Endothelial cell of umbilical vein (primary cell): ENCODE measurements at regions not wholly inside any gene's neighbourhood (a gene's known extent, or its start where the extent isn't known, plus 50 kb on each side); places are given as distances from the start of the nearest gene placed in this dataset.

Experiments used
- BruUV-seq: library from RNA; stranded (reverse); fragments of 400-500 nt; replicated peaks from 2 replicates; lab custom pipeline; 2021; lab: Mats Ljungman, UMichigan
- CTCF ChIA-PET: fragments of 300-600, 350-600 bp; sonication (Branson Sonifier 250); formaldehyde crosslinking; loops from one replicate; lab custom pipeline; 2021; ENCODE audit warnings: antibody characterized with exemption, inconsistent platforms; lab: Charles Lee
- POLR2A ChIA-PET: fragments of 300-600, 350-600 bp; sonication (Branson Sonifier 250); formaldehyde crosslinking; loops from one replicate; lab custom pipeline; 2021; ENCODE audit warnings: antibody characterized with exemption, inconsistent platforms; lab: Charles Lee
- DNase-seq: peaks from one replicate; pipeline ENCODE4 v3.0.0-alpha.2; 2011; ENCODE audit warnings: low read depth, low spot score
- FAIRE-seq: peaks from 2 replicates; lab custom pipeline; 2011; peaks lifted over from hg19 to GRCh38; lab: Jason Lieb, UNC
- H2AFZ ChIP-seq: 2 replicates; pipeline ENCODE4 v1.6.0; 2012; ENCODE audit warnings: low read depth, low read length, control low read depth, inconsistent platforms
- H3K27ac ChIP-seq: 2 replicates; pipeline ENCODE4 v1.5.1; 2011; ENCODE audit warnings: low read depth, mild to moderate bottlenecking, control low read depth, low read length, moderate library complexity; ENCODE audit not compliant: insufficient read depth
- H3K27me3 ChIP-seq, 2 experiments: 2 replicates each; pipeline versions ENCODE4 v1.6.0 to v1.6.1; 2011; ENCODE audit warnings: low read length in 2 of 2, mixed read lengths in 1 of 2; ENCODE audit not compliant: control insufficient read depth in 2 of 2, insufficient read depth in 2 of 2
- H3K36me3 ChIP-seq, 2 experiments: 2 replicates in 1 of 2; 3 replicates in 1 of 2; pipeline ENCODE4 v1.5.1; 2011; ENCODE audit warnings: low read length in 2 of 2, mild to moderate bottlenecking in 1 of 2, moderate library complexity in 1 of 2; ENCODE audit not compliant: control insufficient read depth in 2 of 2, insufficient read depth in 2 of 2; ENCODE audit errors: extremely low read depth in 1 of 2
- H3K4me1 ChIP-seq: 3 replicates; pipeline ENCODE4 v1.5.1; 2011; ENCODE audit warnings: mild to moderate bottlenecking, low read length; ENCODE audit not compliant: control insufficient read depth, insufficient read depth; ENCODE audit errors: extremely low read depth
- H3K4me2 ChIP-seq: 2 replicates; pipeline ENCODE4 v1.6.1; 2011; ENCODE audit warnings: low read length, control low read depth, mixed read lengths; ENCODE audit not compliant: insufficient read depth
- H3K4me3 ChIP-seq, 3 experiments: fragments of 200-600 bp in 1 of 3; sonication (generic), shearing (Covaris generic) in 1 of 3; replicated peaks in 1 of 3; 2 replicates each; pipeline ENCODE4 v1.5.1; 2011 to 2016; ENCODE audit warnings: control low read depth in 3 of 3, low read length in 3 of 3, mild to moderate bottlenecking in 2 of 3, inconsistent platforms in 1 of 3, low read depth in 1 of 3, moderate library complexity in 1 of 3; ENCODE audit not compliant: insufficient read depth in 1 of 3
- H3K79me2 ChIP-seq: 2 replicates; pipeline ENCODE4 v1.6.0; 2012; ENCODE audit warnings: low read length, inconsistent platforms; ENCODE audit not compliant: control insufficient read depth, insufficient read depth
- H3K9ac ChIP-seq: replicated peaks from 2 replicates; pipeline ENCODE3; 2011; ENCODE audit warnings: low read length, control low read depth; ENCODE audit not compliant: insufficient read depth; ENCODE audit errors: extremely low read depth
- H3K9me1 ChIP-seq: replicated peaks from 3 replicates; pipeline ENCODE4 v1.6.0; 2011; ENCODE audit warnings: mild to moderate bottlenecking, low read length; ENCODE audit not compliant: control insufficient read depth, insufficient read depth; ENCODE audit errors: extremely low read depth
- H3K9me3 ChIP-seq: replicated peaks from 2 replicates; pipeline ENCODE4 v1.5.1; 2012; ENCODE audit warnings: low read length, inconsistent platforms; ENCODE audit not compliant: control insufficient read depth, insufficient read depth
- H4K20me1 ChIP-seq: replicated peaks from 2 replicates; pipeline ENCODE3; 2011; ENCODE audit warnings: mild to moderate bottlenecking, low read length; ENCODE audit not compliant: control insufficient read depth, insufficient read depth; ENCODE audit errors: extremely low read depth
- CTCF ChIP-seq, 2 donors: IDR thresholded peaks; 1 replicate in 1 of 2; 2 replicates in 1 of 2; pipeline ENCODE4 v1.5.1; 2011; ENCODE audit warnings: low read length in 2 of 2, mild to moderate bottlenecking in 2 of 2, moderate library complexity in 2 of 2, control low read depth in 1 of 2, inconsistent platforms in 1 of 2, low read depth in 1 of 2; ENCODE audit not compliant: insufficient read depth in 1 of 2; ENCODE audit errors: extremely low read depth in 1 of 2
- EZH2 ChIP-seq: IDR thresholded peaks from 2 replicates; pipeline ENCODE4 v1.6.1; 2012; ENCODE audit warnings: borderline replicate concordance, low read depth, mild to moderate bottlenecking, moderate library complexity, low read length, inconsistent platforms; ENCODE audit not compliant: severe bottlenecking
- FOS ChIP-seq: IDR thresholded peaks from 2 replicates; pipeline ENCODE4 v1.6.1; 2011; ENCODE audit warnings: mild to moderate bottlenecking, low read length, moderate library complexity, borderline replicate concordance; ENCODE audit not compliant: insufficient read depth
- GATA2 ChIP-seq: IDR thresholded peaks from 2 replicates; pipeline ENCODE4 v1.7.0; 2011; ENCODE audit warnings: low read depth, mild to moderate bottlenecking, moderate library complexity, mixed read lengths, low read length; ENCODE audit not compliant: insufficient read length, insufficient read depth
- JUN ChIP-seq: IDR thresholded peaks from 2 replicates; pipeline ENCODE4 v1.6.1; 2011; ENCODE audit warnings: borderline replicate concordance, low read depth; ENCODE audit not compliant: insufficient read length, insufficient read depth
- MYC ChIP-seq: IDR thresholded peaks from one replicate; pipeline ENCODE4 v1.6.1; 2011; ENCODE audit warnings: mild to moderate bottlenecking, low read depth, low read length
- POLR2A ChIP-seq: IDR thresholded peaks from 2 replicates; pipeline ENCODE4 v1.6.1; 2012; ENCODE audit warnings: low read depth, mild to moderate bottlenecking, control low read depth, low read length
- POLR2AphosphoS5 ChIP-seq: IDR thresholded peaks from 2 replicates; pipeline ENCODE4 v1.6.1; 2012; ENCODE audit warnings: low read depth, mild to moderate bottlenecking, control low read depth, low read length, moderate library complexity; ENCODE audit not compliant: insufficient read depth
- dilution Hi-C: fragments of 300-500 bp; cut with MboI; formaldehyde crosslinking; loops from one replicate; pipeline ENCODE4 v1.15.0; 2019; ENCODE audit warnings: low sequenced_read_pairs; ENCODE audit not compliant: extremely low pct_ligation_motif_present
- intact Hi-C: fragments of 100-400 bp; cut with micrococcal nuclease; formaldehyde crosslinking; loops from one replicate; pipeline ENCODE4 v1.10.0; 2022
- TF ChIP-seq, protein P1 (sequence below): IDR thresholded peaks from 2 replicates; pipeline ENCODE4 v1.6.1; 2011; ENCODE audit not compliant: insufficient read depth, insufficient read length

GRCh38 chr12:130226771-130227170 lies 64.5 kb downstream of the FZD10 start:
- POLR2A ChIA-PET: no interaction called here
- FAIRE-seq: no peak
- Histone ChIP-seq H3K9me1 (no peaks in the 10 kb centered on the region), H3K36me3 (no peaks in the 10 kb centered on the region), H3K27ac (no peak overlapping the region), H2AFZ (no peak overlapping the region), H3K9me3 (peaks cover 2% of the 10 kb centered on the region), H3K4me1 (no peaks in the 10 kb centered on the region), H3K79me2 (no peaks in the 10 kb centered on the region), H3K27me3 (no peaks in the 10 kb centered on the region), H4K20me1 (no peaks in the 10 kb centered on the region), H3K4me3 (no peak overlapping the region), H3K9ac (no peak overlapping the region), H3K4me2 (no peak overlapping the region)
- CTCF ChIA-PET: no interaction called here
- no peak for DNase-seq
- TF ChIP-seq POLR2A (no peak), CTCF (IDR thresholded peaks at IDR 0.05; ENCODE audit: extremely low read depth in 1 of 2, insufficient read depth in 1 of 2, low read depth in 1 of 2, low read length in 2 of 2) (no peak), GATA2 (no peak), EZH2 (no peak), JUN (no peak), FOS (no peak), POLR2AphosphoS5 (no peak), MYC (no peak)
- TF ChIP-seq, protein P1, sequence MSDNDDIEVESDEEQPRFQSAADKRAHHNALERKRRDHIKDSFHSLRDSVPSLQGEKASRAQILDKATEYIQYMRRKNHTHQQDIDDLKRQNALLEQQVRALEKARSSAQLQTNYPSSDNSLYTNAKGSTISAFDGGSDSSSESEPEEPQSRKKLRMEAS: no peak
- dilution Hi-C loops (no loop called here), intact Hi-C loops (no loop called here)
- BruUV-seq: no TSS peak
